Liver (tissue), 3 donors: ENCODE measurements at regions not wholly inside any gene's neighbourhood (a gene's known extent, or its start where the extent isn't known, plus 50 kb on each side); places are given as distances from the start of the nearest gene placed in this dataset.

Source experiments
- CTCF ChIP-seq: fragments of 150-350 bp; IDR thresholded peaks from 2 replicates; pipeline ENCODE4 v1.5.1; 2017; ENCODE audit warnings: improper control_type of control experiment, low read depth, low read length; ENCODE audit not compliant: missing input control
- GABPA ChIP-seq, 2 donors: IDR thresholded peaks in 1 of 2; conservative IDR thresholded peaks in 1 of 2; 2 replicates each; pipeline ENCODE4 v1.6.1; 2016; ENCODE audit warnings: antibody characterized with exemption in 2 of 2, mild to moderate bottlenecking in 1 of 2, moderate library complexity in 1 of 2
- YY1 ChIP-seq: IDR thresholded peaks from 2 replicates; pipeline ENCODE4 v1.6.1; 2016; ENCODE audit warnings: antibody characterized with exemption, mild to moderate bottlenecking
- TF ChIP-seq, protein P1 (sequence below): IDR thresholded peaks from 2 replicates; pipeline ENCODE4 v1.6.1; 2016; ENCODE audit warnings: antibody characterized with exemption
- donor health status: healthy.
- donor health status: healthy.

DNA sequence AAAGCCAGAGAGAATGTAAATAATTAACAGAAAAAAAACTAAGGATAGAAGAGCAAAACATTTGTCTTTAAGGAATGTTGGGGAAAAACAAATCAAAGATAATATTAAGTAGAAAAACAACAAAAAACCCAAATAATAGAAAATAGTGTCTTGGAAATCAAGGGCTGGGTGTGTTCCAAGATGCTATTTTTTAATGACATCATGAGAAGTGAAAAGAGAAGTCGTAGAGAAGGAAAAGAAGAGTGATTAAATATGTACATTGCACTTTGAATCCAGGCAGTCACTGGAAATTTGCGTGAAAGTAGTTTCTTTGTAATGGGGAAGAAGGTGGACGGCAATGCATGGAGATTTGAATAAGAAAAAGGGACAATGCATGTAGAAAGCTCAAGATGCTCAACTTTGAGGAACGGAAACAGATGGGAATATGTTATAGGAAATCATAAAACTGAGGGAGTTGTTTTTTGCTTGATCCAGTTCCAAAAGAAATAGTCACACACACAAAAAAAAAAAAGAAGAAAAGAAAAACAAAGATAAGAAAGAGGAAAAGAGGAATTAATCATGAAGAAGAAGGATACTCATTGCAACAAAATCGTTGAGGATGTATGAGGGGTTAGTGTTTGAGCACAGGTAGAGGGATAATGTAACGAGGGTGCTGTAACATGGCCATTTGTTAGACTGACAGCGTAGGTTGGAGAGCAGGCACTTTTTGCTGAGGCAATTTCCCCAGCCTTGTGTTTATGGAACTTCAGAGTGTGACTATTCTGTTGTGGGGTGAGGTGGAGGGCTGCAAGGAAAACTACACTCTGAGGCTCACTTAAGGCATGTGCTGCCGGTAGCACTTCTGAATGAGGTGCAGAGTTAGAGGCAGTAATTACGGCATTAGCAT is 184.1 kb downstream of the CALCRL start:
- no peak for TF ChIP-seq GABPA (IDR thresholded peaks at IDR 0.05 in 1 of 2, conservative IDR thresholded peaks at IDR 0.05 in 1 of 2)
- no peak for TF ChIP-seq CTCF
- no peak for TF ChIP-seq YY1
- TF ChIP-seq, protein P1, sequence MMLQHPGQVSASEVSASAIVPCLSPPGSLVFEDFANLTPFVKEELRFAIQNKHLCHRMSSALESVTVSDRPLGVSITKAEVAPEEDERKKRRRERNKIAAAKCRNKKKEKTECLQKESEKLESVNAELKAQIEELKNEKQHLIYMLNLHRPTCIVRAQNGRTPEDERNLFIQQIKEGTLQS: no peak
